Glomerular visceral epithelial cell (primary cell): ENCODE measurements at regions not wholly inside any gene's neighbourhood (a gene's known extent, or its start where the extent isn't known, plus 50 kb on each side); places are given as distances from the start of the nearest gene placed in this dataset.
A peak's percentile ranks its signal among the peaks of the same experiment; 100 is the strongest.

Source experiments
- DNase-seq: peaks from one replicate; pipeline ENCODE4 v3.0.0-alpha.2; 2016; ENCODE audit errors: extremely low spot score

DNA sequence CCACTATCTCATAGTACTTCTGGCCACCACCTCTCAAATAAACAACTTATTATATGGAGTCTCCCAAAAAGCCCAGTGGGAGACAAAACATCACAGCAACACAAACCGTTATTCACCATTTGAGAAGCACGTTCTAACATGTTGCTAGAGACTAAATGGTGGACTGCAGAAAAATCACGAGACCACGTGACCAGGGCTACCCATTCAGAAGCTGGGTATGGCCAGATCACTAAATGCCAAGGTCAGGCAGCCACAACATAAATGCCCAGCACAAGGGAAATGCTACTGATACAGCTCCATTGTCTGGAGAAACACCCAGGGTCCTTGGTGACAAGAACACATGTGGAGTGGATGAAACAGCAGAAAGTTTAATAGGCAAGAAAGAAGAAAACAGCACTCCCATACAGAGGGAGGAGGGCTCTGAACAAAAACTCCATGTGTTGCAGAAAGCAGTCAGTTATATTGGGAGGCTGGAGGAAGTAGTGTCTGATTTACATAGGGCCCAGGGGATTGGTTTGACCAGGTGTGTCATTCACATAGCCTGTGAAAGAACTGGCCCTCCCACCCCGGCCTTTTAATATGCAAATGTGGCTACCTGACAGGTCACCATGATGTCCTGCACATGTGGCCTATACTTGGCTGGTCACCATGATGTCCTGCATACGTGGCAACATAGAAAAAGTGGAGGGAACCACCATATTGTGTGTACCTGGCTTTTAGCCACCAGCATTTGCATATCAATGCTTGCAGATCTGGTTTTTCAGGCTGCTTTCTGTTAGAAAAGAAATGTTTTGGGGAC lies 97.2 kb downstream of the TRIM36 start:
- DNase-seq, result no peak

GRCh38 chr5:115070737-115071136 lies 99.0 kb downstream of the TRIM36 start:
- DNase-seq, result no peak

DNA sequence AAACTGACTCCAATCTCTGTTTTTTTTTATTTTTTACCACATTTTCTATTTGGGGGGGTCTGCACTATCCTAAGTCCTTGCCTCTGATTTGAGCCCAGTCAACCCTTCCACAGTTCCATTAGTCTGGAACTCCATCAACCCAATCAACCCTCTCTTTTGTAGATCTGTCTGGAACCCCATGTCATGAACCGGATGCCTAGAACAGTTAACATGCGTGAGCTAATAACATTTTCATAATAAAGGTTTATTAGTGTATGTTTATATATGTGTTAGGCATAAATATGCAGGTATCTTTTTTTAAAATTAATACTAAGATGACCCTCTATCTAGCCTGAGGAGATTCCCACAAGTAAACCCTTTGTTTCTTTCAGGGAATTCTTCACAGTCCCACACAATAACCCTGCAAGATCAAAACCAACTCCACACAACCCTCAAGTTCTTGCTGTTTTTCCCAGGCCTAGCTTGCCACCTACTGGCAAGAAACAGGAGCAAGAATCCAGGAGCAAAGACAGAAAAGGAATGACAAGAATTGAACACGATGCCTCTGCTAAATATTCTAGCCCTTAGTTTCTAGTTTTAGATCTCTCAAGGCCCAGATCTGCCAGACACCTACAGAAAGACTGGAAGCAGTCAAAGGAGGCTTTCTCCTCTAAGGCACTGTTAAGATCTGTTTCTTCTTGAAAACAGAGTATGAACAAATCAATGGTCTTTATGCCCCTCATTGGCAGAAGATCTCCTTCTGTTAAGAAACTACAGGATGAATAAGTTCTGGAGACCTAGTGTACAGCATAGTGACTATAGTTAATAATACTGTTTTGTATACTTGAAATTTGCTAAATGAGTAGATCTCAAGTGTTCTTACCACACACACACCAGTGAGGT lies 100.4 kb downstream of the TRIM36 start:
- peak; percentile 44 for DNase-seq

- peak; percentile 58 for DNase-seq
Observed at GRCh38 chr5:115068239-115069086, 101.2 kb downstream of the TRIM36 start.

GRCh38 chr5:115064380-115064779 lies 105.3 kb downstream of the TRIM36 start:
- no peak for DNase-seq

GRCh38 chr5:115054387-115054951 lies 115.2 kb downstream of the TRIM36 start:
- no peak for DNase-seq

DNA sequence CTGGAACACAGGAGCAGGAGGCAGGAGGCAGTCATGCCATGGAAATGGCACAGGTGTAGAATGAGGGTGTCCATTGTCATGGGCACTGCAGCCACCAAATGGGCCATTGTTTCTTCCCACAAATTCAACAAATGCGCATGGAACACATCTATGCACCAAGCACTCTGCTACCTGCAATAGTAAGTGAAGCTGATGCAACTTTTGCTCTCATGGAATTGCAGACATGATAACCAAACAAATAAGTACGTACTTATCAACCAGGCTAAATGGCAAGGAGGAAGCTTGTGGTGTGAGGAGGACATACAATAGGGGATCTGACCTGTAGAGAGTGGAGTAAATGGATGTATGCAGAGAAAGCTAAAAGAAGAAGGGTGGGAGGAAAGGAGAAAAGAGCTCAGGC lies 116.8 kb downstream of the TRIM36 start:
- DNase-seq, result no peak

DNA sequence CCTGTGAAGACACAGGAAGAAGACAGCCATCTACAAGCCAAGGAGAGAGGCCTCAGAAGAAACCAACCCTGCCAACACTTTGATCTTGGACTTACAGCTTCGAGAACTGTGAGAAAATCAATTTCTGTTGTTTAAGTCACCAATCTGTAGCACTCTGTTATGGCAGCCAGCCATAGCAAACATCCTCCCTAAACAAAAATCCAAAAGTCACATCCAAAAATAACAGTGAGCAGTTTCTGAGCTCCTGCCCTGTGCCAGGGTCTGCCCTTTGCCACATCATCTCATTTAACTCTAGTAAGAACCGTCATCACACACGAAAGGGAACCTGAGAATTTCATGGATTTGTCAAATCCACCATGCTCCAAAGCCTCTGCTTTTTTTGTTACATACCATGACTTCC lies 118.8 kb downstream of the TRIM36 start:
- no peak for DNase-seq

DNA sequence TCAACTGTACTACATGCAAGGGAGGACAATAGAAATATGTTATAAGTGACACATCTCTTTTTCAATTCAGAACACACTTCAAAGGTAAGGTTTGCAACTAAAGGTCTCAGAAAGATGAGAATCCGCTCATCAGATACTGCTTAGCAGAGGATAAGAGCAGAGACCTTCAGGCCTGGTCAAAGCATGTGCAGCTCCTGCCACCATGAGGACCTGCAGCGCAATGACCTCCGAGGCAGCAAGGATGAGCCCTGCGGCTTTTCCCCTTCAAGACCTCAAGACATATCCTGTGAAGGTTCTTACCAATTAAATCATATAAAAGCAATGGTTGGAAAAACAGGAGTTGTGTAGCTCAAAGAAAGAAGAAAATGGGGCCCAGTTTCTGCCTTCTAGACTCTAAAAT lies 135.8 kb downstream of the TRIM36 start:
- no peak for DNase-seq

- no peak for DNase-seq
Observed at GRCh38 chr5:115028557-115028956, 141.2 kb downstream of the TRIM36 start.

DNA sequence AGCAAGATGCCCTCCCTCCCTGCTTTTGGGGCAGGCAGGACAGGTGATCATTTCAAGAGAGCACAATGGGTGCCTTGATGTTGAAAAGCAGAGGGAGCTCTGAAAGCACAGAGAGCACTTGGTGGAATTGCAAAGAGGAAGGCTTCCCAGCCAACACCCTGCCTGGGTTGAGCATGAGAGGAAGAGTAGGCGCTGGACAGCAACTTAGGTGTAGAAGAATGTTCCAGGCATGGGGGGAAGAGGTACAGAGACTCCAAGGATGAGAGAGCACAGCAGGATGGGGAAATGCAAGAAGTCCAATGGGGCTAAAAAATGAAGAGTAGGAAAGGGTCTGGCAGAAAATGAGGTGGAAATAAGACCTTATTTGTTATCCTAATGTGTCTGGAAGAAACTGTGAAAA lies 144.8 kb downstream of the TRIM36 start:
- no peak for DNase-seq

GRCh38 chr5:115022303-115022702 lies 147.4 kb downstream of the TRIM36 start:
- no peak for DNase-seq

DNA sequence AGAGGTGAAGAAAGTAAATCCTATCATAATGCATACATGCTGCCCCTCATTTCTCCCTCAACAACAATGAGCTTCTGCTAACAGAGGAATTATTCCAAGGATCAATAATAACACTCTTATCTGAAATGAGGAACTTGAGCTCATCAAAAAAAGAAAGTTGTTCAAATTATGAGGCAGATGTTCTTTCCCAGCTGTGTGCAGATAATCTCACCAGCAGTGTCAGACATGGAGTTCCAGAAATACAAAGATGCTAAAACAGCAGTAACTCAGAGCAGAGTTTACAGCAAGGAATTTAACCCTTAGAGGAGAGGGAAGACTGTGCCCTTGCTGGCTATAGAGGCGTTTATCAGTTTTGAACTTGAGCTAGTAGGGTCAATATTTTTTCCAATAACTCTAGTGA lies 153.1 kb downstream of the TRIM36 start:
- DNase-seq, result no peak

DNA sequence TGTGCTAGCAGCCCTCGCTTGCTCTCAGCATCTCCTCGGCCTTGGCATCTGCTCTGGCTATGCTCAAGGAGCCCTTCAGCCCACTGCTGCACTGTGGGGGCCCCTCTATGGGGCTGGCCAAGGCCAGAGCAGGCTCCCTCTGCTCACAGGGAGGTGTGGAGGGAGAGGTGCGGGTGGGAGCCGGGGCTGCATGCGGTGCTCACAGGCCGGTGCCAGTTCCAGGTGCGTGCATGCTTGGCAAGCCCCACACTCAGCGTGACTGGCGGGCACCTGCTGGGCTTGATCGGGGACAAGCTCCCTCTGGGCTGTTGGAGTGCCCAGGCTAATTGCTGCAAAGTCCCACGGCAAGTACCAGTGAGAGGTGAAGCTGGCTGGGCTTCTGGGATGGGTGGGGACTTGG lies 170.5 kb downstream of the TRIM36 start:
- no peak for DNase-seq

GRCh38 chr5:114989512-114989911 lies 180.2 kb downstream of the TRIM36 start:
- no peak for DNase-seq

GRCh38 chr5:114988096-114988495 lies 181.6 kb downstream of the TRIM36 start:
- no peak for DNase-seq

- no peak for DNase-seq
Observed at GRCh38 chr5:114984796-114985195, 184.9 kb downstream of the TRIM36 start.

GRCh38 chr5:114981111-114981510 lies 188.6 kb downstream of the TRIM36 start:
- no peak for DNase-seq

- no peak for DNase-seq
Observed at GRCh38 chr5:114977979-114978573, 191.6 kb downstream of the TRIM36 start.

DNA sequence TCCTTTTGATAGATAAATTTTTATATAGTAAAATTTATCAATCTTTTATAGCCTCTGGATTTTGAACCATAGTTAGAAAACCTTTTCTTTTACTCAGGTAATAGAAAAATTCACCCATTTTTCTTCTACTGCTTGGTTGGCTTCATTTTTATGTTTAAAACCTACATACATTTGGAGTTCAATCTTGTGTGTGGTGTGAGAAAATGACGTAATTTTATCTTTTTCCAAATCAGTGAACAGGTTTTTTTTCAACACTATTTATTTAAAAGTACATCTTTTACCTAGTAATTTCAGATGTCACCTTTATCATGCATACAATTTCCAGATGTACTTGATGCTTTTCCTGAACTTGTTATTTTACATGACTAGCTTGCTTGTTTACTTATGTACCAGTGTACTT lies 200.2 kb downstream of the TRIM36 start:
- no peak for DNase-seq

DNA sequence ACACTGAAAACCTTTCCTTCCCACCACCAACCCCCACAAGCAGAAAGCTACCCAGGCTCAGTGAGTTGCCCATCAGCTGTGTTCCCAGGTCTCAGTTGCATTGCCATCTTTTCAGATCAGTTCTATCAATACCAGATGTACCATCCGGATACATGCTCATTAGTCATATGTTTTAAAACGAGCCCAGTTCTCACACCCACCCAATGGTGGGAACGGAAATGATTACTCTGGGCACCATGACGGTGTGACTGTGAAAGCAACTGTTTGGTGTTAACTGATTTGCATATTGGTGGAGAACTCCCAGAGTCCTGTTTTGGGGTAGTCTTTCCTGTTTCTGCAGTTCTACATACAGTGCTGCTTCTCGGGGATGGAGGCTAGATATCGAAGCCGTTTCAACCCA lies 212.3 kb downstream of the TRIM36 start:
- DNase-seq, result no peak
